GM12878 (cell line): ENCODE measurements at regions not wholly inside any gene's neighbourhood (a gene's known extent, or its start where the extent isn't known, plus 50 kb on each side); places are given as distances from the start of the nearest gene placed in this dataset.

Source experiments
- ATAC-seq: fragments of 200-7000 bp; cut with Tn5 transposase; 3 replicates; pipeline ENCODE4 v1.9.1; 2020; ENCODE audit warnings: mild to moderate bottlenecking, moderate library complexity
- BruUV-seq: library from RNA; stranded (reverse); fragments of 400-500 nt; replicated peaks from 2 replicates; lab custom pipeline; 2021; lab: Mats Ljungman, UMichigan
- CTCF ChIA-PET: fragments of 300-600 bp; sonication (Branson Sonifier 250); formaldehyde crosslinking; extraction: SDS; loops from one replicate; lab custom pipeline; 2021; ENCODE audit warnings: inconsistent platforms; lab: Yijun Ruan, JAX
- POLR2A ChIA-PET: fragments of 350-600 bp; formaldehyde crosslinking; extraction: SDS; loops from one replicate; lab custom pipeline; 2021; ENCODE audit warnings: inconsistent platforms; lab: Charles Lee
- RAD21 ChIA-PET: fragments of 300-600 bp; sonication (Branson Sonifier 250); formaldehyde crosslinking; loops from one replicate; lab custom pipeline; 2023; ENCODE audit warnings: antibody characterized with exemption; ENCODE audit not compliant: unreplicated experiment; lab: Charles Lee
- SMC1A ChIA-PET: fragments of 300-600 bp; sonication (Branson Sonifier 250); formaldehyde crosslinking; loops from one replicate; lab custom pipeline; 2023; ENCODE audit not compliant: unreplicated experiment, uncharacterized antibody; lab: Charles Lee
- DNase-seq: peaks from one replicate; pipeline ENCODE4 v3.0.0-alpha.2; 2011; ENCODE audit warnings: low read depth, low spot score
- FAIRE-seq: peaks from 3 replicates; lab custom pipeline; 2011; peaks lifted over from hg19 to GRCh38; lab: Jason Lieb, UNC
- H2AFZ ChIP-seq: 2 replicates; pipeline ENCODE4 v1.6.0; 2011; ENCODE audit warnings: low read depth, low read length, control low read depth; ENCODE audit not compliant: control insufficient read depth
- H3K27ac ChIP-seq: 2 replicates; pipeline ENCODE4 v1.5.1; 2011; ENCODE audit warnings: control low read depth; ENCODE audit not compliant: control insufficient read depth, insufficient read depth
- H3K27me3 ChIP-seq, 2 experiments: replicated peaks in 1 of 2; 2 replicates each; pipeline versions ENCODE4 v1.6.0 to v1.6.1; 2011; ENCODE audit warnings: low read length in 1 of 2; ENCODE audit not compliant: control insufficient read depth in 2 of 2, insufficient read depth in 2 of 2
- H3K36me3 ChIP-seq, 2 experiments: 2 replicates each; pipeline ENCODE4 v1.5.1; 2011; ENCODE audit warnings: low read length in 1 of 2; ENCODE audit not compliant: control insufficient read depth in 2 of 2, insufficient read depth in 2 of 2
- H3K4me1 ChIP-seq: 2 replicates; pipeline ENCODE4 v1.6.1; 2011; ENCODE audit warnings: mild to moderate bottlenecking, low read length, moderate library complexity, mixed read lengths; ENCODE audit not compliant: control insufficient read depth, insufficient read depth
- H3K4me2 ChIP-seq: 2 replicates; pipeline ENCODE4 v1.6.0; 2011; ENCODE audit warnings: control low read depth; ENCODE audit not compliant: control insufficient read depth, insufficient read depth
- H3K4me3 ChIP-seq: fragments of 200-600 bp; sonication (generic); 2 replicates; pipeline ENCODE4 v1.5.1; 2016
- H3K79me2 ChIP-seq: 2 replicates; pipeline ENCODE4 v1.6.0; 2011; ENCODE audit warnings: low read length; ENCODE audit not compliant: control insufficient read depth, insufficient read depth
- H3K9ac ChIP-seq: 2 replicates; pipeline ENCODE4 v1.8.0; 2011; ENCODE audit warnings: low read length, control low read depth, mixed read lengths; ENCODE audit not compliant: control insufficient read depth, insufficient read depth
- H3K9me3 ChIP-seq: replicated peaks from 3 replicates; pipeline ENCODE4 v1.5.1; 2011; ENCODE audit warnings: mild to moderate bottlenecking, low read length; ENCODE audit not compliant: control insufficient read depth, insufficient read depth
- H4K20me1 ChIP-seq: 2 replicates; pipeline ENCODE4 v1.6.0; 2011; ENCODE audit not compliant: control insufficient read depth, insufficient read depth
- ASH2L ChIP-seq: fragments of 300-600, 200-600 bp; sonication (generic); IDR thresholded peaks from 2 replicates; pipeline ENCODE4 v1.6.1; 2017; ENCODE audit warnings: low read depth, mild to moderate bottlenecking, borderline replicate concordance
- BHLHE40 ChIP-seq, 2 experiments: fragments of 450-650 bp in 1 of 2; IDR thresholded peaks; 2 replicates each; pipeline ENCODE4 v1.6.1; 2011 to 2017; ENCODE audit warnings: low read depth in 2 of 2, borderline replicate concordance in 1 of 2, improper control_type of control experiment in 1 of 2, low read length in 1 of 2, mild to moderate bottlenecking in 1 of 2
- EGR1 ChIP-seq, 2 experiments: IDR thresholded peaks; 1 replicate in 1 of 2; 2 replicates in 1 of 2; pipeline ENCODE4 v1.6.1; 2011 to 2012; ENCODE audit warnings: low read depth in 2 of 2, low read length in 2 of 2, borderline replicate concordance in 1 of 2, mild to moderate bottlenecking in 1 of 2, moderate library complexity in 1 of 2
- IRF5 ChIP-seq: fragments of 450-650 bp; IDR thresholded peaks from 2 replicates; pipeline ENCODE4 v1.6.1; 2017; ENCODE audit warnings: borderline replicate concordance
- NRF1 ChIP-seq: conservative IDR thresholded peaks from 2 replicates; pipeline ENCODE4 v1.6.1; 2011; ENCODE audit warnings: mild to moderate bottlenecking, low read depth, low read length, improper control_type of control experiment
- RAD51 ChIP-seq: fragments of 450-650 bp; IDR thresholded peaks from 2 replicates; pipeline ENCODE4 v1.6.1; 2016; ENCODE audit warnings: moderate library complexity, mild to moderate bottlenecking, inconsistent platforms
- SUZ12 ChIP-seq: fragments of 200-600 bp; sonication (generic); IDR thresholded peaks from one replicate; pipeline ENCODE4 v1.6.1; 2018; ENCODE audit warnings: antibody characterized with exemption, mild to moderate bottlenecking; ENCODE audit not compliant: unreplicated experiment
- TAF1 ChIP-seq: IDR thresholded peaks from 2 replicates; pipeline ENCODE4 v1.6.1; 2011; ENCODE audit warnings: mild to moderate bottlenecking, low read depth, low read length, borderline replicate concordance
- ZNF207 ChIP-seq: fragments of 450-650 bp; IDR thresholded peaks from 2 replicates; pipeline ENCODE4 v1.6.1; 2014; ENCODE audit warnings: antibody characterized with exemption, mild to moderate bottlenecking, borderline replicate concordance
- in situ Hi-C: fragments of 300-500 bp; cut with MboI; formaldehyde crosslinking; loops from 9 replicates; pipeline ENCODE4 v1.14.3; 2018; ENCODE audit warnings: mixed read lengths
- intact Hi-C: fragments of 100-400 bp; cut with micrococcal nuclease; formaldehyde crosslinking; loops from one replicate; pipeline ENCODE4 v1.14.2; 2022; ENCODE audit not compliant: unreplicated experiment
- TF ChIP-seq, protein P1 (sequence below): fragments of 450-650 bp; conservative IDR thresholded peaks from 2 replicates; pipeline ENCODE4 v1.6.1; 2017; ENCODE audit warnings: mild to moderate bottlenecking, moderate library complexity
- TF ChIP-seq, protein P2 (sequence below): fragments of 450-650 bp; formaldehyde crosslinking; IDR thresholded peaks from 2 replicates; pipeline ENCODE4 v1.4.0; 2020; ENCODE audit warnings: mild to moderate bottlenecking, moderate library complexity
- TF ChIP-seq, protein P3 (sequence below): fragments of 450-650 bp; IDR thresholded peaks from 2 replicates; pipeline ENCODE4 v1.6.1; 2016; ENCODE audit warnings: mild to moderate bottlenecking
- TF ChIP-seq, protein P4 (sequence below), 3 experiments: IDR thresholded peaks in 2 of 3; conservative IDR thresholded peaks in 1 of 3; 2 replicates each; pipeline ENCODE4 v1.5.1; 2011; ENCODE audit warnings: low read depth in 3 of 3, low read length in 3 of 3, mild to moderate bottlenecking in 3 of 3, control low read depth in 2 of 3, moderate library complexity in 2 of 3, inconsistent platforms in 1 of 3, mixed read lengths in 1 of 3; ENCODE audit not compliant: control insufficient read depth in 2 of 3, insufficient read depth in 1 of 3; ENCODE audit errors: extremely low read depth in 1 of 3

DNA sequence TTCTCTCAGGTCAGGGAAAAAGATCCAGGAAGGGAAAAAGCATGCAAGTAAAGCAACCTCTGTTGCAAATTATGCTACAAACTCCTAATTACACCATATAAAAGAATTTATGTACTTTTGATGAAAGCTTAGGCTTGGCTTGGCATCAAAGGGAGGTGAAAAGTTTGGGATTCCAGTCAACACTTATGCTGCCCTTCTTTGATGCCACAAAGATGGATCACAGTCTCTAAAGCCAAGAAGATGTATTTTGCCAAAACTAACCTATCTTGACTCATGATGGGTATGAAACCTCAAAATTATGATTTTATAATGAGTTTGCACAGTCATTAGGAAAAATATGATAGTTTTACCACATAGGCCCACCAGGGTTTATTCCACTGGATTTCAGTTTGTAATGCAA, 101.0 kb upstream of the CCDC80 start:
- no peak overlapping the region for H3K9ac ChIP-seq
- ATAC-seq (no peak), FAIRE-seq (peak; percentile 27), DNase-seq (no peak)
- in situ Hi-C loops (no loop called here), intact Hi-C loops (no loop called here)
- no peaks in the 10 kb centered on the region for H3K9me3 ChIP-seq
- RAD21 ChIA-PET = no interaction called here
- SMC1A ChIA-PET = no interaction called here
- CTCF ChIA-PET = interaction anchor here (1.0 to 2.9 kb wide), 2 partner anchors 8 to 238 kb away, joined by 3 to 19 read pairs; no protein-coding TSS in a partner anchor
- no peaks in the 10 kb centered on the region for H3K4me1 ChIP-seq
- POLR2A ChIA-PET = no interaction called here
- no peaks in the 10 kb centered on the region for H4K20me1 ChIP-seq
- H3K27me3 ChIP-seq = no peaks in the 10 kb centered on the region; a peak in 1 of 4 replicates
- no peak overlapping the region for H3K4me3 ChIP-seq
- no peak overlapping the region for H3K27ac ChIP-seq
- H3K4me2 ChIP-seq = no peak overlapping the region
- H3K79me2 ChIP-seq = no peaks in the 10 kb centered on the region
- H2AFZ ChIP-seq = no peak overlapping the region
- no TSS peak for BruUV-seq
- no peaks in the 10 kb centered on the region for H3K36me3 ChIP-seq
- TF ChIP-seq, protein P1, sequence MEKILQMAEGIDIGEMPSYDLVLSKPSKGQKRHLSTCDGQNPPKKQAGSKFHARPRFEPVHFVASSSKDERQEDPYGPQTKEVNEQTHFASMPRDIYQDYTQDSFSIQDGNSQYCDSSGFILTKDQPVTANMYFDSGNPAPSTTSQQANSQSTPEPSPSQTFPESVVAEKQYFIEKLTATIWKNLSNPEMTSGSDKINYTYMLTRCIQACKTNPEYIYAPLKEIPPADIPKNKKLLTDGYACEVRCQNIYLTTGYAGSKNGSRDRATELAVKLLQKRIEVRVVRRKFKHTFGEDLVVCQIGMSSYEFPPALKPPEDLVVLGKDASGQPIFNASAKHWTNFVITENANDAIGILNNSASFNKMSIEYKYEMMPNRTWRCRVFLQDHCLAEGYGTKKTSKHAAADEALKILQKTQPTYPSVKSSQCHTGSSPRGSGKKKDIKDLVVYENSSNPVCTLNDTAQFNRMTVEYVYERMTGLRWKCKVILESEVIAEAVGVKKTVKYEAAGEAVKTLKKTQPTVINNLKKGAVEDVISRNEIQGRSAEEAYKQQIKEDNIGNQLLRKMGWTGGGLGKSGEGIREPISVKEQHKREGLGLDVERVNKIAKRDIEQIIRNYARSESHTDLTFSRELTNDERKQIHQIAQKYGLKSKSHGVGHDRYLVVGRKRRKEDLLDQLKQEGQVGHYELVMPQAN = no peak
- TF ChIP-seq ASH2L = no peak
- no peak for TF ChIP-seq BHLHE40 (IDR thresholded peaks at IDR 0.05; ENCODE audit: borderline replicate concordance in 1 of 2, low read depth in 2 of 2, low read length in 1 of 2)
- no peak for TF ChIP-seq SUZ12
- no peak for TF ChIP-seq IRF5
- TF ChIP-seq ZNF207 = no peak
- TF ChIP-seq TAF1 = no peak
- TF ChIP-seq, protein P2, sequence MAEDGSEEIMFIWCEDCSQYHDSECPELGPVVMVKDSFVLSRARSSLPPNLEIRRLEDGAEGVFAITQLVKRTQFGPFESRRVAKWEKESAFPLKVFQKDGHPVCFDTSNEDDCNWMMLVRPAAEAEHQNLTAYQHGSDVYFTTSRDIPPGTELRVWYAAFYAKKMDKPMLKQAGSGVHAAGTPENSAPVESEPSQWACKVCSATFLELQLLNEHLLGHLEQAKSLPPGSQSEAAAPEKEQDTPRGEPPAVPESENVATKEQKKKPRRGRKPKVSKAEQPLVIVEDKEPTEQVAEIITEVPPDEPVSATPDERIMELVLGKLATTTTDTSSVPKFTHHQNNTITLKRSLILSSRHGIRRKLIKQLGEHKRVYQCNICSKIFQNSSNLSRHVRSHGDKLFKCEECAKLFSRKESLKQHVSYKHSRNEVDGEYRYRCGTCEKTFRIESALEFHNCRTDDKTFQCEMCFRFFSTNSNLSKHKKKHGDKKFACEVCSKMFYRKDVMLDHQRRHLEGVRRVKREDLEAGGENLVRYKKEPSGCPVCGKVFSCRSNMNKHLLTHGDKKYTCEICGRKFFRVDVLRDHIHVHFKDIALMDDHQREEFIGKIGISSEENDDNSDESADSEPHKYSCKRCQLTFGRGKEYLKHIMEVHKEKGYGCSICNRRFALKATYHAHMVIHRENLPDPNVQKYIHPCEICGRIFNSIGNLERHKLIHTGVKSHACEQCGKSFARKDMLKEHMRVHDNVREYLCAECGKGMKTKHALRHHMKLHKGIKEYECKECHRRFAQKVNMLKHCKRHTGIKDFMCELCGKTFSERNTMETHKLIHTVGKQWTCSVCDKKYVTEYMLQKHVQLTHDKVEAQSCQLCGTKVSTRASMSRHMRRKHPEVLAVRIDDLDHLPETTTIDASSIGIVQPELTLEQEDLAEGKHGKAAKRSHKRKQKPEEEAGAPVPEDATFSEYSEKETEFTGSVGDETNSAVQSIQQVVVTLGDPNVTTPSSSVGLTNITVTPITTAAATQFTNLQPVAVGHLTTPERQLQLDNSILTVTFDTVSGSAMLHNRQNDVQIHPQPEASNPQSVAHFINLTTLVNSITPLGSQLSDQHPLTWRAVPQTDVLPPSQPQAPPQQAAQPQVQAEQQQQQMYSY (CRISPR knock-in tag) = no peak
- TF ChIP-seq, protein P3, sequence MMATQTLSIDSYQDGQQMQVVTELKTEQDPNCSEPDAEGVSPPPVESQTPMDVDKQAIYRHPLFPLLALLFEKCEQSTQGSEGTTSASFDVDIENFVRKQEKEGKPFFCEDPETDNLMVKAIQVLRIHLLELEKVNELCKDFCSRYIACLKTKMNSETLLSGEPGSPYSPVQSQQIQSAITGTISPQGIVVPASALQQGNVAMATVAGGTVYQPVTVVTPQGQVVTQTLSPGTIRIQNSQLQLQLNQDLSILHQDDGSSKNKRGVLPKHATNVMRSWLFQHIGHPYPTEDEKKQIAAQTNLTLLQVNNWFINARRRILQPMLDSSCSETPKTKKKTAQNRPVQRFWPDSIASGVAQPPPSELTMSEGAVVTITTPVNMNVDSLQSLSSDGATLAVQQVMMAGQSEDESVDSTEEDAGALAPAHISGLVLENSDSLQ = no peak
- TF ChIP-seq RAD51 = no peak
- TF ChIP-seq NRF1 = no peak
- TF ChIP-seq, protein P4, sequence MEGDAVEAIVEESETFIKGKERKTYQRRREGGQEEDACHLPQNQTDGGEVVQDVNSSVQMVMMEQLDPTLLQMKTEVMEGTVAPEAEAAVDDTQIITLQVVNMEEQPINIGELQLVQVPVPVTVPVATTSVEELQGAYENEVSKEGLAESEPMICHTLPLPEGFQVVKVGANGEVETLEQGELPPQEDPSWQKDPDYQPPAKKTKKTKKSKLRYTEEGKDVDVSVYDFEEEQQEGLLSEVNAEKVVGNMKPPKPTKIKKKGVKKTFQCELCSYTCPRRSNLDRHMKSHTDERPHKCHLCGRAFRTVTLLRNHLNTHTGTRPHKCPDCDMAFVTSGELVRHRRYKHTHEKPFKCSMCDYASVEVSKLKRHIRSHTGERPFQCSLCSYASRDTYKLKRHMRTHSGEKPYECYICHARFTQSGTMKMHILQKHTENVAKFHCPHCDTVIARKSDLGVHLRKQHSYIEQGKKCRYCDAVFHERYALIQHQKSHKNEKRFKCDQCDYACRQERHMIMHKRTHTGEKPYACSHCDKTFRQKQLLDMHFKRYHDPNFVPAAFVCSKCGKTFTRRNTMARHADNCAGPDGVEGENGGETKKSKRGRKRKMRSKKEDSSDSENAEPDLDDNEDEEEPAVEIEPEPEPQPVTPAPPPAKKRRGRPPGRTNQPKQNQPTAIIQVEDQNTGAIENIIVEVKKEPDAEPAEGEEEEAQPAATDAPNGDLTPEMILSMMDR (IDR thresholded peaks at IDR 0.05 in 2 of 3, conservative IDR thresholded peaks at IDR 0.05 in 1 of 3; ENCODE audit: control insufficient read depth in 2 of 3, extremely low read depth in 1 of 3, insufficient read depth in 1 of 3, low read depth in 3 of 3, low read length in 3 of 3) = no peak
- TF ChIP-seq EGR1 (IDR thresholded peaks at IDR 0.05; ENCODE audit: borderline replicate concordance in 1 of 2, low read depth in 2 of 2, low read length in 2 of 2) = no peak
